Gastrocnemius medialis (tissue), 4 donors: ENCODE measurements at regions not wholly inside any gene's neighbourhood (a gene's known extent, or its start where the extent isn't known, plus 50 kb on each side); places are given as distances from the start of the nearest gene placed in this dataset.

ENCODE experiments used
- POLR2A ChIP-seq, 2 donors: fragments of 450-650 bp; IDR thresholded peaks; one replicate each; pipeline ENCODE4 v1.6.1; 2017; ENCODE audit warnings: antibody characterized with exemption in 2 of 2, mild to moderate bottlenecking in 2 of 2, moderate library complexity in 2 of 2
- TF ChIP-seq, protein P1 (sequence below), 5 experiments: fragments of 450-650 bp in 3 of 5; fragments of 200-600 bp in 2 of 5; sonication (generic) in 2 of 5; IDR thresholded peaks in 4 of 5; conservative IDR thresholded peaks in 1 of 5; 1 replicate in 4 of 5; 2 replicates in 1 of 5; pipeline ENCODE4 v1.5.1; 2016 to 2019; ENCODE audit warnings: antibody characterized with exemption in 5 of 5, mild to moderate bottlenecking in 3 of 5, moderate library complexity in 3 of 5

DNA sequence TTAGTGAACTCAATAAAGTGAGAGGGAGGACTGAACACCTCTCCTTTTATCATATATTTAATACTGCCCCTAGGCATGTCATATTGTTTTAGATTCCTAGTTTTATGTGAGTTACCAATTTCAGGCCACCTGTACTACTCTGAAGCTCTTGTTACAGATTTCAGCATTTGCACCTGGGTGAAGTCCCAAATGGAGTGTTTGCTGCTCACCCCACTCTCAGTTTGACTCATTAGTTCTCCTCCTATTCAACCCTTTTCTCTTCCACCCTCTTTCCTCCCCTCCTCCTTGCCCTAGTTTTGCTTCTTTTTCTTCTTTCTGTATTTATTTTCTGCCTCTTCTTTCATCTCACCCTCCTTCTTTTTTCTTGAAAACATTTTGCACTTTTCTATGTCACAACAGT lies 1852.2 kb upstream of the IGFBP7 start:
- TF ChIP-seq POLR2A (IDR thresholded peaks at IDR 0.05), result no peak
- TF ChIP-seq, protein P1, sequence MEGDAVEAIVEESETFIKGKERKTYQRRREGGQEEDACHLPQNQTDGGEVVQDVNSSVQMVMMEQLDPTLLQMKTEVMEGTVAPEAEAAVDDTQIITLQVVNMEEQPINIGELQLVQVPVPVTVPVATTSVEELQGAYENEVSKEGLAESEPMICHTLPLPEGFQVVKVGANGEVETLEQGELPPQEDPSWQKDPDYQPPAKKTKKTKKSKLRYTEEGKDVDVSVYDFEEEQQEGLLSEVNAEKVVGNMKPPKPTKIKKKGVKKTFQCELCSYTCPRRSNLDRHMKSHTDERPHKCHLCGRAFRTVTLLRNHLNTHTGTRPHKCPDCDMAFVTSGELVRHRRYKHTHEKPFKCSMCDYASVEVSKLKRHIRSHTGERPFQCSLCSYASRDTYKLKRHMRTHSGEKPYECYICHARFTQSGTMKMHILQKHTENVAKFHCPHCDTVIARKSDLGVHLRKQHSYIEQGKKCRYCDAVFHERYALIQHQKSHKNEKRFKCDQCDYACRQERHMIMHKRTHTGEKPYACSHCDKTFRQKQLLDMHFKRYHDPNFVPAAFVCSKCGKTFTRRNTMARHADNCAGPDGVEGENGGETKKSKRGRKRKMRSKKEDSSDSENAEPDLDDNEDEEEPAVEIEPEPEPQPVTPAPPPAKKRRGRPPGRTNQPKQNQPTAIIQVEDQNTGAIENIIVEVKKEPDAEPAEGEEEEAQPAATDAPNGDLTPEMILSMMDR (IDR thresholded peaks at IDR 0.05 in 4 of 5, conservative IDR thresholded peaks at IDR 0.05 in 1 of 5), result no peak
